Neural cell (in vitro differentiated cells): ENCODE measurements at regions not wholly inside any gene's neighbourhood (a gene's known extent, or its start where the extent isn't known, plus 50 kb on each side); places are given as distances from the start of the nearest gene placed in this dataset.

Experiments
- H2AFZ ChIP-seq: fragments of 200-600, 300-800 bp; sonication (generic), shearing (Covaris generic); 2 replicates; pipeline ENCODE4 v1.6.0; 2014; ENCODE audit warnings: low read depth, mild to moderate bottlenecking, antibody characterized with exemption, low read length, moderate library complexity
- H3F3A ChIP-seq: fragments of 200-600 bp; shearing (Covaris generic); 2 replicates; pipeline ENCODE4 v1.6.1; 2016; ENCODE audit warnings: mild to moderate bottlenecking, moderate library complexity, mixed read lengths, antibody characterized with exemption, low read length; ENCODE audit not compliant: insufficient read depth, poor library complexity, severe bottlenecking
- H3K27ac ChIP-seq: fragments of 200-600, 300-800 bp; sonication (generic), shearing (Covaris generic); 2 replicates; pipeline ENCODE4 v1.5.1; 2014; ENCODE audit warnings: mild to moderate bottlenecking, low read length, moderate library complexity
- H3K27me3 ChIP-seq: fragments of 300-800, 200-600 bp; sonication (generic), shearing (Covaris generic); 2 replicates; pipeline ENCODE4 v1.6.0; 2014; ENCODE audit warnings: mild to moderate bottlenecking, low read depth, low read length, moderate library complexity; ENCODE audit not compliant: insufficient read depth
- H3K36me3 ChIP-seq: fragments of 300-800, 200-600 bp; sonication (generic), shearing (Covaris generic); 2 replicates; pipeline ENCODE4 v1.5.1; 2014; ENCODE audit warnings: mild to moderate bottlenecking, antibody characterized with exemption, low read length, moderate library complexity; ENCODE audit not compliant: insufficient read depth
- H3K4me2 ChIP-seq: fragments of 300-800, 200-600 bp; sonication (generic), shearing (Covaris generic); 2 replicates; pipeline ENCODE4 v1.6.0; 2014; ENCODE audit warnings: mild to moderate bottlenecking, low read length
- H3K4me3 ChIP-seq: fragments of 300-800, 200-600 bp; sonication (generic), shearing (Covaris generic); 2 replicates; pipeline ENCODE4 v1.5.1; 2014; ENCODE audit warnings: mild to moderate bottlenecking, low read length, moderate library complexity
- H3K79me2 ChIP-seq: fragments of 200-600 bp; shearing (Covaris generic); replicated peaks from 2 replicates; pipeline ENCODE4 v1.6.0; 2014; ENCODE audit warnings: mild to moderate bottlenecking, low read length, moderate library complexity; ENCODE audit not compliant: insufficient read depth
- H3K9ac ChIP-seq: fragments of 300-800, 200-600 bp; sonication (generic), shearing (Covaris generic); 2 replicates; pipeline ENCODE4 v1.6.1; 2016; ENCODE audit warnings: mild to moderate bottlenecking, low read length, mixed read lengths
- H3K9me2 ChIP-seq: fragments of 200-600 bp; shearing (Covaris generic); 2 replicates; pipeline ENCODE4 v1.6.1; 2016; ENCODE audit warnings: mild to moderate bottlenecking, low read length, mixed read lengths; ENCODE audit not compliant: insufficient read depth
- H3K9me3 ChIP-seq: fragments of 200-600, 300-800 bp; sonication (generic), shearing (Covaris generic); 2 replicates; pipeline ENCODE4 v1.6.1; 2016; ENCODE audit warnings: mild to moderate bottlenecking, mixed run types, low read length, moderate library complexity, mixed read lengths
- H4K20me1 ChIP-seq: fragments of 200-600 bp; shearing (Covaris generic); 2 replicates; pipeline ENCODE4 v1.6.1; 2016; ENCODE audit warnings: mild to moderate bottlenecking, mixed run types; ENCODE audit not compliant: insufficient read depth
- CTCF ChIP-seq: fragments of 450-650 bp; IDR thresholded peaks from 2 replicates; pipeline ENCODE4 v1.5.1; 2014; ENCODE audit warnings: antibody characterized with exemption, mild to moderate bottlenecking, moderate library complexity; ENCODE audit not compliant: poor library complexity, severe bottlenecking
- EP300 ChIP-seq: fragments of 450-650 bp; conservative IDR thresholded peaks from 2 replicates; pipeline ENCODE4 v1.6.1; 2014; ENCODE audit warnings: antibody characterized with exemption, mild to moderate bottlenecking, moderate library complexity; ENCODE audit not compliant: poor library complexity, severe bottlenecking
- EZH2 ChIP-seq: fragments of 200-600, 300-800 bp; shearing (Covaris generic), sonication (generic); IDR thresholded peaks from 2 replicates; pipeline ENCODE4 v1.6.1; 2014; ENCODE audit warnings: antibody characterized with exemption, low read length, borderline replicate concordance, mild to moderate bottlenecking; ENCODE audit not compliant: insufficient read depth, poor library complexity, severe bottlenecking
- MXI1 ChIP-seq: fragments of 450-650 bp; conservative IDR thresholded peaks from 2 replicates; pipeline ENCODE4 v1.6.1; 2014; ENCODE audit warnings: antibody characterized with exemption, mild to moderate bottlenecking; ENCODE audit not compliant: poor library complexity, severe bottlenecking
- POLR2AphosphoS5 ChIP-seq: IDR thresholded peaks from 2 replicates; pipeline ENCODE4 v1.6.1; 2012
- RAD21 ChIP-seq: fragments of 450-650 bp; conservative IDR thresholded peaks from 2 replicates; pipeline ENCODE4 v1.6.1; 2014; ENCODE audit warnings: antibody characterized with exemption, mild to moderate bottlenecking, moderate library complexity
- REST ChIP-seq: IDR thresholded peaks from 2 replicates; pipeline ENCODE4 v1.6.1; 2012; ENCODE audit warnings: borderline replicate concordance
- SMC3 ChIP-seq: fragments of 450-650 bp; conservative IDR thresholded peaks from 2 replicates; pipeline ENCODE4 v1.6.1; 2014; ENCODE audit warnings: antibody characterized with exemption, mild to moderate bottlenecking, moderate library complexity; ENCODE audit not compliant: poor library complexity

- Histone ChIP-seq H4K20me1 (no peaks in the 10 kb centered on the region), H3K27me3 (no peaks in the 10 kb centered on the region), H3K36me3 (no peaks in the 10 kb centered on the region), H3K9me3 (no peaks in the 10 kb centered on the region), H3K27ac (no peak overlapping the region), H3K4me2 (no peak overlapping the region), H3F3A (peaks cover 5% of the 10 kb centered on the region), H3K9ac (no peak overlapping the region), H2AFZ (no peak overlapping the region), H3K4me3 (no peak overlapping the region), H3K79me2 (no peaks in the 10 kb centered on the region), H3K9me2 (no peaks in the 10 kb centered on the region)
- TF ChIP-seq CTCF (no peak), MXI1 (no peak), REST (no peak), EZH2 (no peak), SMC3 (no peak), POLR2AphosphoS5 (no peak), RAD21 (no peak), EP300 (no peak)
Measured at GRCh38 chr16:6124136-6124535, 1026.5 kb upstream of the EEF2KMT start.

- Histone ChIP-seq H3K27ac (peak overlapping the region; percentile 60), H3K9me3 (no peaks in the 10 kb centered on the region), H3F3A (peaks cover 5% of the 10 kb centered on the region), H3K27me3 (no peaks in the 10 kb centered on the region), H3K9ac (peak overlapping the region; percentile 14), H3K79me2 (no peaks in the 10 kb centered on the region), H3K36me3 (no peaks in the 10 kb centered on the region), H3K4me3 (peak overlapping the region; percentile 16), H2AFZ (no peak overlapping the region), H3K4me2 (peak overlapping the region; percentile 29), H3K9me2 (no peaks in the 10 kb centered on the region), H4K20me1 (no peaks in the 10 kb centered on the region)
- TF ChIP-seq EZH2 (no peak), RAD21 (no peak), POLR2AphosphoS5 (peak; percentile 19), EP300 (peak; percentile 69), SMC3 (peak; percentile 17), REST (peak; percentile 25)
Measured at GRCh38 chr16:6122401-6122800, 1024.8 kb upstream of the EEF2KMT start.
